Right renal cortex interstitium (tissue), 3 donors: ENCODE measurements at regions not wholly inside any gene's neighbourhood (a gene's known extent, or its start where the extent isn't known, plus 50 kb on each side); places are given as distances from the start of the nearest gene placed in this dataset.
"Not testable (repeated sequence)": the region's sequence is repeated elsewhere in the genome, so short reads cannot be mapped to it uniquely, and the experiment has no call there.

Experiments used
- DNase-seq, 3 donors: peaks; one replicate each; pipeline ENCODE4 v3.0.0-alpha.2; 2013; ENCODE audit warnings: low read depth in 3 of 3, low spot score in 2 of 3

- DNase-seq, result no peak
Observed at GRCh38 chr13:44313674-44314073, 60.0 kb upstream of the SERP2 start.

DNA sequence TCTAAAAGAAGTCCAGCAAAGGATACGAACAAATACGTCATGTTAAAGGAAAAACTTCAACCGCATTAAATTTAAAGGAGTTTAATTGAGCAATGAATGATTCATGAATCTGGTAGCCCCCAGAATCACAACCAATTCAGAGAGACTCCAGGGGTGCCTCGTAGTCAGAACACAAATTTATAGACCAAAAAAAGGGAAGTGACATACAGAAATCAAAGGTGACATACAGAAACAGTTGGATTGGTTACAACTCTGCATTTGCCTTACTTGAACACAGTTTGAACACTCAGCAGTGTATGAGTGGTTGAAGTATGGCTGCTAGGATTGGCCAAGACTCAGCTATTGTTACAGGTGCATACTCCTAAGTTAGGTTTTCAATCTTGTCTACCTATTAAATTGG is 59.5 kb upstream of the SERP2 start:
- DNase-seq, result not testable (repeated sequence)

GRCh38 chr13:44317752-44318151 is 55.9 kb upstream of the SERP2 start:
- no peak for DNase-seq

- no peak for DNase-seq
Observed at GRCh38 chr13:44318161-44318560, 55.5 kb upstream of the SERP2 start.

- DNase-seq, result no peak
Observed at GRCh38 chr13:44320611-44321010, 53.0 kb upstream of the SERP2 start.

DNA sequence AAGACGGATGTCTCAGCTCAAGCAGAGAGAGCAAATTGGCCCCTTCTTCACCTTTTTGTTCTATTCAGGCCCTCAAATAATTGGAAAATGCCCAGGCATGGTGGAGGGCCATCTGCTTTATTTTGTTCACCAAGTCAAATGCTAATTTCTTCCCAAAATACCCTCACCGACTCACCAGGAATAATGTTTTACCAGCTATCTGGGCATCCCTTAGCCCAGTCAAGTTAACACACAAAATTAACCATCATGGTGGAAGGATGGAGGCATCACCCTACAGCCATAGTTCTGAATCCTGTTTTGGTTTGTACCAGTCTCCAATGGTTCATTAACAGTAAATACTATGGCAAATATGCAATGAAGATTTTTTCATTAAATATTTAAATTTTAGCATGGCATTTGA is 51.7 kb upstream of the SERP2 start:
- no peak for DNase-seq

DNA sequence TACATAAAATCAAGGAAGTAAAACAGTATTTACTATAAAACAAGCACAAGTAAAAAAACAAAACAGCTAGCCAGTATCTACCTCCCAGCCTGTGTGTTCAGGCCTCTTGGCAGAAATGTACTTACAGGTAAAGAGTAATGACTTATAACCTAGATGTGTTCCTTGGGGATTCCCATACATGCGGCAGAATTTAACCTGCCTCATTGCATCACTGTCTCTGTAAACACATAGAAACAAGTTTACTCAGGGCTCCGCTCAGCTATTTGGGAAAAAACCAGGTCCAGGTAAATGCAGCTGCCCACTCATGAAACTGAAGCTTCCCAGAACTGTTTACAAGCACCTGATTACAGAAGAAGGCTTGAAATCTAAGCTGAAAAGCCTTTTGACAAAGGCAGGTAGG is 50.7 kb upstream of the SERP2 start:
- DNase-seq, result no peak

- DNase-seq, result no peak
Observed at GRCh38 chr13:44323754-44324153, 49.9 kb upstream of the SERP2 start.
